ENCODE measurements at regions not wholly inside any gene's neighbourhood (a gene's known extent, or its start where the extent isn't known, plus 50 kb on each side); places are given as distances from the start of the nearest gene placed in this dataset.

DNA sequence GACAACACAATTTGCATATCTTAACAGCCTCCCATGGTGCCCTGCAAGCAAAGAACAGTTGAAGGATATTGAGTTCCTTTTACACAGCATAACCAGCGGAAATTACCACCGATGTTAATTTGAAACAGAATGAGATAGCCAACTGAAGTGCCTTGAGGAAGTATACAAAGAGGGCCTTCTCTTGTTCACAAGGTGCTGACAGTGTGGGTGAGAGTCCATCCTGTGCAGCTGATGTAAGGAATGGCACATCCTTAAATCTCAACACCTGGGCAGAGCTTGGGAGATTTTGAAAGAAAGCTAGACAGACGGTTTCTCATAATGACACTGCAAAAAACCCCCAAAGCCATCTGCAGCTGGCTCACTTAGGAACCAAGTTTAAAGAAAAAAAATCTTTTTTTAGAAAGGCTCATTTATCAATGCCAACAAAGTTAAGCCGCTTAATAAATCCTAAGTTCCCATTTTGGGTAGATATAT lies 818.6 kb downstream of the KCNJ2 start:
- TF ChIP-seq, protein P1, sequence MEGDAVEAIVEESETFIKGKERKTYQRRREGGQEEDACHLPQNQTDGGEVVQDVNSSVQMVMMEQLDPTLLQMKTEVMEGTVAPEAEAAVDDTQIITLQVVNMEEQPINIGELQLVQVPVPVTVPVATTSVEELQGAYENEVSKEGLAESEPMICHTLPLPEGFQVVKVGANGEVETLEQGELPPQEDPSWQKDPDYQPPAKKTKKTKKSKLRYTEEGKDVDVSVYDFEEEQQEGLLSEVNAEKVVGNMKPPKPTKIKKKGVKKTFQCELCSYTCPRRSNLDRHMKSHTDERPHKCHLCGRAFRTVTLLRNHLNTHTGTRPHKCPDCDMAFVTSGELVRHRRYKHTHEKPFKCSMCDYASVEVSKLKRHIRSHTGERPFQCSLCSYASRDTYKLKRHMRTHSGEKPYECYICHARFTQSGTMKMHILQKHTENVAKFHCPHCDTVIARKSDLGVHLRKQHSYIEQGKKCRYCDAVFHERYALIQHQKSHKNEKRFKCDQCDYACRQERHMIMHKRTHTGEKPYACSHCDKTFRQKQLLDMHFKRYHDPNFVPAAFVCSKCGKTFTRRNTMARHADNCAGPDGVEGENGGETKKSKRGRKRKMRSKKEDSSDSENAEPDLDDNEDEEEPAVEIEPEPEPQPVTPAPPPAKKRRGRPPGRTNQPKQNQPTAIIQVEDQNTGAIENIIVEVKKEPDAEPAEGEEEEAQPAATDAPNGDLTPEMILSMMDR (IDR thresholded peaks at IDR 0.05) = no peak
- TF ChIP-seq POLR2A (IDR thresholded peaks at IDR 0.05) = no peak
